Panc1 (cell line): ENCODE measurements at regions not wholly inside any gene's neighbourhood (a gene's known extent, or its start where the extent isn't known, plus 50 kb on each side); places are given as distances from the start of the nearest gene placed in this dataset.

Experiments used
- CTCF ChIP-seq: fragments of 450-650 bp; IDR thresholded peaks from 2 replicates; pipeline ENCODE4 v1.5.1; 2017; ENCODE audit warnings: mild to moderate bottlenecking
- POLR2AphosphoS5 ChIP-seq: IDR thresholded peaks from 2 replicates; pipeline ENCODE4 v1.6.1; 2012; ENCODE audit warnings: mild to moderate bottlenecking, low read depth, low read length, moderate library complexity
- REST ChIP-seq, 2 experiments: IDR thresholded peaks; 2 replicates each; pipeline ENCODE4 v1.6.1; 2011 to 2012; ENCODE audit warnings: low read depth in 2 of 2, control low read depth in 1 of 2, low read length in 1 of 2, mild to moderate bottlenecking in 1 of 2, moderate library complexity in 1 of 2; ENCODE audit not compliant: insufficient read depth in 1 of 2
- SIN3A ChIP-seq: IDR thresholded peaks from 2 replicates; pipeline ENCODE4 v1.6.1; 2012; ENCODE audit warnings: low read depth, mild to moderate bottlenecking, low read length, moderate library complexity, borderline replicate concordance; ENCODE audit not compliant: insufficient read depth
- TCF7L2 ChIP-seq: IDR thresholded peaks from 2 replicates; pipeline ENCODE4 v1.6.1; 2011; ENCODE audit warnings: mild to moderate bottlenecking, low read depth, low read length, inconsistent platforms

- TF ChIP-seq CTCF = no peak
- no peak for TF ChIP-seq POLR2AphosphoS5
- no peak for TF ChIP-seq SIN3A
- TF ChIP-seq REST (IDR thresholded peaks at IDR 0.05; ENCODE audit: insufficient read depth in 1 of 2, low read depth in 2 of 2, low read length in 1 of 2) = no peak
- no peak for TF ChIP-seq TCF7L2
Observed at GRCh38 chr1:217025381-217025780, 302.2 kb upstream of the ESRRG start.
